KMS-11 (cell line): ENCODE measurements at regions not wholly inside any gene's neighbourhood (a gene's known extent, or its start where the extent isn't known, plus 50 kb on each side); places are given as distances from the start of the nearest gene placed in this dataset.

Source experiments
- H2AFZ ChIP-seq: fragments of 200-600 bp; sonication (generic); 2 replicates; pipeline ENCODE4 v1.6.1; 2016; ENCODE audit warnings: antibody characterized with exemption, mixed run types, low read depth
- H3K27ac ChIP-seq: fragments of 200-600 bp; sonication (generic); 2 replicates; pipeline ENCODE4 v1.6.1; 2016; ENCODE audit warnings: mild to moderate bottlenecking, mixed run types
- H3K27me3 ChIP-seq: fragments of 200-600 bp; sonication (generic); 2 replicates; pipeline ENCODE4 v1.6.1; 2017; ENCODE audit warnings: mild to moderate bottlenecking, low read depth, mixed run types, moderate library complexity; ENCODE audit not compliant: insufficient read depth
- H3K36me3 ChIP-seq: fragments of 200-600 bp; sonication (generic); 2 replicates; pipeline ENCODE4 v1.6.1; 2017; ENCODE audit warnings: mild to moderate bottlenecking, mixed run types; ENCODE audit not compliant: insufficient read depth
- H3K4me1 ChIP-seq: fragments of 200-600 bp; sonication (generic); 2 replicates; pipeline ENCODE4 v1.6.1; 2016; ENCODE audit warnings: mild to moderate bottlenecking, low read depth, mixed run types; ENCODE audit not compliant: poor library complexity, severe bottlenecking
- H3K4me2 ChIP-seq: fragments of 200-600 bp; sonication (generic); 2 replicates; pipeline ENCODE4 v1.7.0; 2016; ENCODE audit warnings: mild to moderate bottlenecking, mixed run types
- H3K4me3 ChIP-seq: fragments of 200-600 bp; sonication (generic); IDR thresholded peaks from 2 replicates; pipeline ENCODE4 v1.6.1; 2017; ENCODE audit warnings: low read depth, low read length, mixed read lengths; ENCODE audit not compliant: insufficient read depth
- H3K79me2 ChIP-seq: fragments of 200-600 bp; sonication (generic); 2 replicates; pipeline ENCODE4 v1.6.1; 2016; ENCODE audit warnings: low read depth, mixed run types; ENCODE audit not compliant: insufficient read depth
- H3K9ac ChIP-seq: fragments of 200-600 bp; sonication (generic); 2 replicates; pipeline ENCODE4 v1.6.1; 2016; ENCODE audit warnings: mild to moderate bottlenecking, mixed run types
- H4K20me1 ChIP-seq: fragments of 200-600 bp; sonication (generic); 2 replicates; pipeline ENCODE4 v1.6.1; 2016; ENCODE audit warnings: mild to moderate bottlenecking, mixed run types; ENCODE audit not compliant: insufficient read depth
- CTCF ChIP-seq: fragments of 200-600 bp; sonication (generic); conservative IDR thresholded peaks from 2 replicates; pipeline ENCODE4 v1.6.1; 2017; ENCODE audit warnings: low read depth, mild to moderate bottlenecking, antibody characterized with exemption, low read length, moderate library complexity, mixed read lengths

- Histone ChIP-seq H2AFZ (no peak overlapping the region), H3K4me2 (no peak overlapping the region), H3K79me2 (no peaks in the 10 kb centered on the region), H3K27ac (no peak overlapping the region), H3K9ac (no peak overlapping the region), H3K4me3 (no peak overlapping the region), H3K36me3 (no peaks in the 10 kb centered on the region), H3K27me3 (no peaks in the 10 kb centered on the region), H3K4me1 (no peaks in the 10 kb centered on the region), H4K20me1 (no peaks in the 10 kb centered on the region)
- no peak for TF ChIP-seq CTCF
Measured at GRCh38 chr6:114659513-114659912, 316.7 kb upstream of the HS3ST5 start.

GRCh38 chr6:114651611-114652010, 308.8 kb upstream of the HS3ST5 start:
- H3K27me3 ChIP-seq, result no peaks in the 10 kb centered on the region
- no peak overlapping the region for H3K4me3 ChIP-seq
- H3K27ac ChIP-seq, result no peak overlapping the region
- H4K20me1 ChIP-seq, result no peaks in the 10 kb centered on the region
- H3K4me2 ChIP-seq, result no peak overlapping the region
- H3K36me3 ChIP-seq, result no peaks in the 10 kb centered on the region
- no peak overlapping the region for H2AFZ ChIP-seq
- H3K4me1 ChIP-seq, result no peaks in the 10 kb centered on the region
- no peaks in the 10 kb centered on the region for H3K79me2 ChIP-seq
- no peak for TF ChIP-seq CTCF
- H3K9ac ChIP-seq, result no peak overlapping the region

- no peak overlapping the region for H3K4me2 ChIP-seq
- no peak overlapping the region for H3K4me3 ChIP-seq
- H2AFZ ChIP-seq, result no peak overlapping the region
- H3K9ac ChIP-seq, result no peak overlapping the region
- no peaks in the 10 kb centered on the region for H4K20me1 ChIP-seq
- H3K79me2 ChIP-seq, result no peaks in the 10 kb centered on the region
- no peak for TF ChIP-seq CTCF
- H3K27me3 ChIP-seq, result no peaks in the 10 kb centered on the region
- H3K4me1 ChIP-seq, result no peaks in the 10 kb centered on the region
- no peak overlapping the region for H3K27ac ChIP-seq
- no peaks in the 10 kb centered on the region for H3K36me3 ChIP-seq
Measured at GRCh38 chr6:114650891-114651290, 308.1 kb upstream of the HS3ST5 start.

- Histone ChIP-seq H3K27ac (no peak overlapping the region), H3K79me2 (no peaks in the 10 kb centered on the region), H3K36me3 (no peaks in the 10 kb centered on the region), H3K9ac (no peak overlapping the region), H3K4me3 (no peak overlapping the region), H2AFZ (no peak overlapping the region), H3K4me1 (no peaks in the 10 kb centered on the region), H3K4me2 (no peak overlapping the region), H3K27me3 (no peaks in the 10 kb centered on the region), H4K20me1 (no peaks in the 10 kb centered on the region)
- no peak for TF ChIP-seq CTCF
Measured at GRCh38 chr6:114649298-114649697, 306.5 kb upstream of the HS3ST5 start.

- no peak overlapping the region for H3K4me3 ChIP-seq
- H4K20me1 ChIP-seq, result no peaks in the 10 kb centered on the region
- H3K27ac ChIP-seq, result no peak overlapping the region
- no peaks in the 10 kb centered on the region for H3K36me3 ChIP-seq
- no peak overlapping the region for H2AFZ ChIP-seq
- no peak overlapping the region for H3K4me2 ChIP-seq
- H3K4me1 ChIP-seq, result no peaks in the 10 kb centered on the region
- TF ChIP-seq CTCF, result no peak
- H3K9ac ChIP-seq, result no peak overlapping the region
- no peaks in the 10 kb centered on the region for H3K27me3 ChIP-seq
- H3K79me2 ChIP-seq, result no peaks in the 10 kb centered on the region
Measured at GRCh38 chr6:114648847-114649246, 306.0 kb upstream of the HS3ST5 start.
